ENCODE measurements at regions not wholly inside any gene's neighbourhood (a gene's known extent, or its start where the extent isn't known, plus 50 kb on each side); places are given as distances from the start of the nearest gene placed in this dataset.

DNA sequence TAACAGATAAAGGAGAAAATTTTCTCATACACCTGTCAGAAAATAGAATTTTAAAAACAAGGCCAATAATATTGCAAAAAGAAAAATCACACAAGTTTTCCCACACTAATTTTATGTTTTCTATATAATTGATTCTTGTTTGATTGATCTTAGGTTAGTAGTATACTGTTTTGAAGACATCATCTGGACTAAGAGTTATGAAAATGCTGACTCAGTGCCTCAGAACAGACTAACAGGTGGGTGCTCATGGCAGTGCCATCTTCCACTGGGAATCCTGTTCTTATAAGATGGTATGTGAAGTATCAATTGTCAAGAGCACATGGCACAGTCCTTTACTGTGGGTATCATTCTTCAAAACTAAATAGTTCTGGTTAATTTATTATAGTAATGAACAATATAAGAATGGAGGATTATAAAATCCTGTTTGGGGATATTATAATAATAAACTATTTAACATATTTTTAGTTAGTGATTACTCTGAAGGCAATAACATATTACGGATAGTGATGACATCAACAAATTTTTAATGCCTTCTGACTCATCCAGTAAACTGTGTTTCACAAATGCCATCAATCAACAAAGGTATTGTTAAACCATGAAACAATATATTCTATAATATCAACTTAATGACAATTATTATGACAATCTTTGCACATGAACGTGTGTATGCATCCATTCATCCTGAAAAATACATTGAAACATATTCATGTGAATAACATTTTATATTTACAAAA, 384.6 kb upstream of the KHDRBS2 start:
- no peak for DNase-seq

DNA sequence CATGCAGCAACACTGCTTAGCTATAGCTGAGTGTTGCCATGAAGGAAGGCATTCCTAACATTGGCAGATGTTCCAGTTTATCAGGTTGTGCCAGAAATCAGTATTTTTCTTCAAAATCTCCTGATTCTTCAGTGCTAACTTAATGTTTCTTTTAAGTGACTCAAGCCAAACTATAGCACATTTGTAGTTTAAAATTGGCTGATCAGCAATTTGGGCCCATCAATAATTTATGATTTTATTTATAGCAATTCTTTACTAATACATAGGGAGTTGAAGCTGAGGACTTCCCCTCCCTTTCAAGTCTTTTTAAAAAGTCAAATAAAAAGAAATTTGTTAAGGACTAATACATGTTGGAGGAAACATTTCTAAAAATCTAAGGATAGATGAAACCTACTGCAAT, 383.8 kb upstream of the KHDRBS2 start:
- no peak for DNase-seq

DNA sequence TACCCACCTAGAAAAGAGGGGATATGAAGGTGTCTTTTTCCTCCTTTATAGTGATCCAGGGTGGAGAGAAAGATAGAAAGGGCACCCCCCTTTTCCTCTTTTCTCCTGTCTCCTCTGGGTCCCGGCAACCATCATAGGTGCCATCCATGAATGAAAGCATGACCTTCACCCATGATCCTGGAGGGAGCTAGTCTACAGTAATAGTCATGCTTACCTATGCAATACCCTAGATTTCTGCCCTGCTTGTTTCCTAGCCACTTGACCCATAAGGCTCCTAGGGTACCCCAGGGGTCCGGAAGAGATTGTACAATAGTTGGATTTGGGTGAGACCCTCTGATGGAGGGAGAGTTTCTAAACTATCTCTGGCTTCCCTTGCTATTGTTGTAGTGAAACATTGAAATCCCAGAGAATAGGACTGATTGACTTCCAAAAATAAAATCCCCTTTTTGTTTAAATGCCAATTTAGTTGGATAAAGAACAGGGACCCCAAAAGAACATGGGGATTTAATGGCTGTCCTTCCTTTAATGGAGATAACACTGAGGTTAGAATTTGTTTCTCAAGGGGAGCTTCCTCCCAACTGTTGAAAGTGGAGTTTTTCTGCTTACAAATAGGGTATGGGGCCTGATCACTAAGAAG, 366.8 kb upstream of the KHDRBS2 start:
- no peak for DNase-seq

DNA sequence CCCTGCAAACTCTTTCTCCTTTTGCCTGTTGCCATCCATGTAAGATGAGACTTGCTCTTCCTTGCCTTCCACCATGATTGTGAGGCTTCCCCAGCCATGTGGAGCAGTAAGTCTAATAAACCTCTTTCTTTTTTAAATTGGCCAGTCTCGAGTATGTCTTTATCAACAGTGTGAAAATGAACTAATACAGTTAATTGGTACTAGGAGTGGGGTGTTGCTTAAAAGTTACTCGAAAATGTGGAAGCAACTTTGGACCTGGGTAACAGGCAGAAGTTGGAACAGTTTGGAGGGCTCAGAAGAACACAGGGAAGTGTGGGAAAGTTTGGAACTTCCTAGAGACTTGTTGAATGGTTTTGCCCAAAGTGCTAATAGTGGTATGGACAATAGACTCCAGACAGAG, 359.2 kb upstream of the KHDRBS2 start:
- DNase-seq, result no peak

DNA sequence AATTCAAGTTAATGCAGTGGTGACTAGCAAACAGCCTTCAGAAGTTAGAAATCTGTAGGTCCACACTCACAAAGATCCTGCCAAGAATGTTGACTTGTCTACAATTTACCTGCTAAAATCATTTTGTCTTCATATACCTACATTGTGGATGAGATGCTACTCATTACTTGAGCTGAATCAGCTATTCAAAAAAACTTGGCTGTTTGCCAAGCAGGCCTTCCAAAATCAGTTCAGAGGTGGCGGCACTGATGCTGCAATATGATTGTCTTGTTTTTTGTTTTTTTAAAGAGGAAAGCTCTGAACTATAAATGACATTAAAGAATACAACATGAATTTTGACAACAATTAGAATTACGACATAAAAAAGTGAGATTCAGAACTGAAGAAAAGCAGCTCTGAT, 354.7 kb upstream of the KHDRBS2 start:
- DNase-seq, result no peak

DNA sequence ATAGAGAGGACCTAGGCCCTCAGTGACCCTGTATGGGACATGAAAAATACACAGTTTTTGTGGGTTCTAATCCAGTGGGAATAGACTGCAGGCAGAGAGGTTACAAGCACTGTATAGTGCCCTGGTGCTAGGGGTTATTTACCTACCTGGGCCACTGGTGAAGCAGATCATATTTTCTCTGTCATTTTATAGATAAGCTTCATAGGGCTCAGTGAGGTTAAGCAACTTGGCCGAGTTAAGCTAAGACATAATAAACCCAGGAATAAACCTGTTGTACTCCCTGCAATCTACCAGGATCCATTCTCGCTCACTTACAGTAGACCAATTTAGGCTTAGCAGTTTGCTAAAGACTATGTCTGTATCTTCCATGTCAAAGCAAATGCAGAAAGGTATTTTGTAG, 340.6 kb upstream of the KHDRBS2 start:
- DNase-seq, result no peak

DNA sequence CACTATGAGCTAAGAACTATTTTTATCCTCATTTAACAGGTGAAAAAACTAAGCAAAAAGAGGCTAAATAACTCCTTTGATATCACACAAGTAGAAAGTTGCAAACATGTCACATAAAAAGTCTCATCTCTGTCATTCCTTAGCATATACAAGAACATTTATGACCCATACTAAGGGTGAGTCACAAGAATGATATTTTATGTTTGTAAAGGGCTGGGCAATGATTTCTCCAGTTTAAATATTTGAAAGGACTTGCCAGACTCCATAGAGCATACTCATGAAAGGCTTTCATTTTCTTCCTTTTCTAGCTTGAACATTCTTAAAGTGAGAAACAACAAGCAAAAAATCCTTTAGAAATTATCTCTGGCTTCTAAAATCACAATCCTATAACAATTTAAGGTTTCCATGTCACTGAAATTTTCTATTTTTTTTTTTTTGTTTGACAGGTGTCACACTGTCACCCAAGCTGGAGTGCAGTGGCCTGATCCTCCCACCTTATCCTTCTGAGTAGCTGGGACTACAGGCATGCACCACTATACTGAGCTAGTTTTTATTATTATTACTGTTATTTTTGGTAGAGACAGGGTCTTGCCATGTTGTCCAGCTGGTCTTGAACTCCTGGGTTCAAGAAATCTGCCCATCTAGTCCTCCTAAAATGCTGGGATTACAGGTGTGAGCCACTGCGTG, 338.0 kb upstream of the KHDRBS2 start:
- no peak for DNase-seq

DNA sequence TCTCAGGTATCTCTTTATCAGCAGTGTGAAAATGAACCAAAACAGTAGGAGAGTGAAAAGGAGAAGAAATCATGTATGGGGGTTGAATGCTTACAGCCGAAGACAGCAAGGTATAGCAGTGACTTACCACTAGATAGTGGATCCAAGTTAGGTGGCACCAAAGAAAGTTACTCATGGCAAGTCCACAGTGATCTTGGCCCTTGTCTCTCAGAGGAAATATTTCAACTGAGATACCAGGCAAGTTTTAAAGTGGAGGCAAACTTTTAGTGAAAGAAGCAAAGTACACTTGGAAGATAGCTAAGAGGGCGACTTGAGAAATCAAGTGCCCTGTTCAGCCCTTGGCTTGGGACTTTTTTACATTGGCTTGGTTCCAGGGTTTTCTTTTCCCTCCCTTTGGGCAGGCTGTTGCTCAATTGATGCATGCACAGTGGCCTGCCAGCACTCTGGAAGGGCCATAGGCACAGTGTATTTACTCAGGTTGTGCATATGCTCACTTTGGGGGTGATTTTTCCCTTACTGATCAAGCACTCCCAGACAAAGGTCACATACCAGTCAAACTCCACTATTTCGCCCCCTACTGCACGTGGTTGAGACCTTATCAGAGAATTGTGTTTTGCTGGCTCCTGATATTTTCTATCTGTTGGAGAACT, 329.5 kb upstream of the KHDRBS2 start:
- no peak for DNase-seq

DNA sequence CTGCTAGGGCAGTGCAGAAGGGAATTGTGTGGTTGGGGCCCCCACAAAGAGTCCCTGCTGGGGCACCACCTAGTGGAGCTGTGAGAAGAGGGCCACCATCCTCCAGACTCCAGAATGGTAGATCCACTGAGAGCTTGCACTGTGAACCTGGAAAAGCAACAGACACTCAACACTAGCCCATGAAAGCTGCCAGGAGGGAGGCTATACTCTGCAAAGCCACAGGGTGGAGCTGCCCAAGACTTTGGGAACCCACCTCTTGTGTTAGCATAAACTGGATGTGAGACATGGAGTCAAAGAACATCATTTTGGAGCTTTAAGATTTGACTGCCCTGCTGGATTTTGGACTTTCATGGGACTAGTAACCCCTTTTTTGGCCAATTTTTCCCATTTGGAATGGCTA, 328.4 kb upstream of the KHDRBS2 start:
- DNase-seq, result no peak

DNA sequence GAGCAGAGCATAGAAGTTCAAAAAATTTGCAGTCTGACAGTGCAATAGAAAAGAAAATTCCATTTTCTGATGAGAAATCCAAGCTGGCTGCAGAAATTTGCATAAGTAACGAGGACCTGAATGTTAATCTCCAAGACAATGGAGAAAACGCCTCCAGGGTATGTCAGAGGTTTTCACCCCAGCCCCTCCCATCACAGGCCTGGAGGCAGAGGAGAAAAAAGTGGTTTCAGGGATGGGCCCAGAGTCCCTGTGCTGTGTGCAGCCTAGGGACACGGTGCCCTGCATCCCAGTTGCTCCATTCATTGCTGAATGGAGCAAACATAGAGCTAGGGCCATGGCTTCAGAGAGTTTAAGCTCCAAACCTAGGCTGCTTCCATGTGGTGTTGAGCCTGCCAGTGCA, 327.9 kb upstream of the KHDRBS2 start:
- no peak for DNase-seq

DNA sequence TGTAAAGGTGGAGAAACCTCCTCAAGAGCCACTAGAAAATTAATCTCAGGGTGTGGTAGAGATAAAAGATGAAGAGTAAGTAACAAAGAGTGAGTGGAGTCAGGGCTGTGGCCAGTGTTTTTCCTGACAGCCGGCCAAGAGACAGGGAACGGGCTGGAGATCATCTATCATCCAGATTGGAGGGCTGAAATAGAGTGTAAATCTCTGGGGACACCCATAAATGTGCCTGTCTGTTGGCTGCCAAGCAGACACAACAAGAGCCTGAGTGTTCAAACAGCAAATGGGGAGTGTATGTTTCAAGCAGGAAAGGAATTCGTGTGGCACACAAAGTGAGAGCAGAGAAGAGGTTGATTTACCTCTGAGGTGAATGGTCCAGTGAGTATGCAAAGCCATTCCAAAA, 326.4 kb upstream of the KHDRBS2 start:
- no peak for DNase-seq

DNA sequence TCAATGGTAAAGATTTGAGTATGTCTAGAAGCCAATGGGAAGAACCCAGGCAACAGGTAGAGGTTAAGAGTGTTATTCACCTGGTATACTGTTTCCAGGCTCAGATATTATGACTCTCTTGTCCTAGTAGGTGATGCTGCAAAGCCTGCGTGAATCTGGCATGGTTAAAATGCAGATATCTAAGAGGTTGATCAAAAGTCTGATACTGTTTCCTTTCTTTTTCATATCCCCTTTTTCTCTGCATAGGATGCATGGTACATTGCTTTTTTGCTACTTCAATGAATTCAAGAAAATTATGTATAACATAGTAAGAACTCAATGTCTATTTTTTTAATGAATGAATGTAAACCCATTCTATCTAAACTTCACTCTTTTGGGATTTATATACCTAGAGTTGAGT, 284.3 kb upstream of the KHDRBS2 start:
- DNase-seq, result no peak

DNA sequence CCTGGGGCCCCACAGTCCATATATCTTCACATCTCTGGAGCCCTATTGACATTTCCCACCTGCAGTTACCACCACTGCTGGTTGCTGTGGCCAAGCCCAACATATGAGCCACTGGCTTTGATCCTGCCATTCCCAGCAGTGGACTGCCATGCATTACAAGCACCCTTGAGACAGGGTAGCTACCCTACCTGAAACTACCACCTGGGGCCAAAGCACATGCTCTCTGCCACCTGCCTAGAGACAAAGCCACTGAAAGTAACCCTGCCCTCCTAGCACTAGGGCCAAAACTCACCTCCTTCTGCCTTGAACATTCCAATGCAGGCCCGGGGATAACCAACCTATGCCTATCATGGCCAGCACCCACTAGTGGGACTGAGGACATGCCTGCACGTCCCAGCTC, 255.5 kb upstream of the KHDRBS2 start:
- DNase-seq, result peak; percentile 8

DNA sequence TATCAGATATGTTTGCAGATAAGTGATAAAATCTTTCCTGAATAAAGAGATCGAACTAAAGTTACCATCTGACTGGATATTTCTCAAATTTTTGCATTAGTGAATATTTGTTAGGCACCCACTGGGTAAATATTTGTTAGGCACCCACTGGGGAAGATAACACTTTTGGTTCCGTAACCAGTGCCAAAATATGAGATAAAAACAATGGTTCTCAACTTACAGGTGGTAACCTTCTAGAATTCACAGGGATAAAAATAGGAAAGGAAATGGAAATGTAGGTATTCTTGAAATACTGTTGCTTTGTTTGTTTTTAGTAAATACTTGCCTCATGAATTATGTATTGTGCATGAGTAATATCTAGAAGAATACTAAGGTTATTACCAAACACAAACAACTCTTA, 245.0 kb upstream of the KHDRBS2 start:
- DNase-seq, result no peak

DNA sequence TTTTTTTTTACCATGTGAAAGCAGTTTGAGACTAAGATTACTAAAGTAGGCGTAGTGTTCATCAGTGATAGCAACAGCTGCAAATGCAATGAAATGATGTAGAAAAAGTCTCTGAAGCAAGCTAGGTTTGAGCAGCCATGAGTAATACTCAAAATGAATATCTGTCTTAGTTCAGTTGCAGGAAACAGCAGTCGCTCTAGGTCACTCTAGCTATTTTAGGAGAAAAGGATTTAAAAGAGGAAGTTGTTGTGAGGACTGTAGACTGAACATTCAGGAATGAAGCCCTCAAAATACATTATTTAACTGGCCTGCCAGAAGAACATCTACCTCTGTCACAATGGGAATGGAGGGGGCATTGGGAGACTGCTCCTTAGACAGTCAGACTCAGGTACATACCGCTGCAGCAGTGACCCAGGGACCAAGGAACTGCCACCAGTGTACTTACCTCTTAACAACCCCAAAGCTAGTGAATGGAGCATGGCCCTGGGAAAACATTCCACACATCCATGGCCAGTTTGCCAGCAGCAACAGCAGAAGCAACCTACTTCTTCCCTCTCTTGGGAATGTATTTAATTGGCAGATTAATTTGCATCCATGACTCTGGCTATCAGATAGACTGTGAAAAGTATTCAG, 243.0 kb upstream of the KHDRBS2 start:
- no peak for DNase-seq

DNA sequence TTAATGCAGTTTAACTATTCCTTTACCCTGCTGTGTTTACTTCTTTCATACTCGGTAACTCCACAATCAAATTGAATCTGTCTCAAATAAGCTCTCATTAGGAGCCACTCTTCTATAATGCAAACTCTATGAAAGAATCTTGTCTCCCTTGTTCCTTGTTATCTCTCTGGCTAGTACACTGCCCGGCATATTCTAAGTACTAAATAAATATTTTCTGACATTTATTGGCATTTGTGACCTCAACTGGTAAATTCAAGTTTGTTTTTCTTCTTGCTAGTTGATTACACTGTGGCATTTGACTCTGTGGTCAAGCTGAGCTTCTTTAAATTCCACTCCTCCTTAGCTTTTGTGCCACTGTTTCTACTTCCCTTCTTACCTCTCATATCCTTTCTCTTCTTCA, 237.6 kb upstream of the KHDRBS2 start:
- no peak for DNase-seq

DNA sequence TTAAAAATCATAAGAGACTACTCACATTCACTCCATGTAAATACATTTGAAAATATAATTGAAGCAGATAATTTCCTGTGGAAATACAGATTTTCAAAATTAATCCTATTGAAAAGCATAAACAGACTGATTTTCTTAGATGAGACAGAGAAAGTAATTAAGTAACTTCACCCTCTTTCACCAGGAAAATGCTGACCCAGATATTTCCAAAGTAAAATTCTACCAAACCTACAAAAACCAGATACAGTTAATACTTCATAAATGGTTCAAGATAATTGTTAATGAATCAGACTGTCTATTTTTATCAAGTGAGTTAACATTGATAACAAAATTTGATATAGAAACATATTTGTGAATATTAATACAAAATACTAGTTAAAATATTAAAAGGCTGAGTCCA, 233.5 kb upstream of the KHDRBS2 start:
- no peak for DNase-seq

DNA sequence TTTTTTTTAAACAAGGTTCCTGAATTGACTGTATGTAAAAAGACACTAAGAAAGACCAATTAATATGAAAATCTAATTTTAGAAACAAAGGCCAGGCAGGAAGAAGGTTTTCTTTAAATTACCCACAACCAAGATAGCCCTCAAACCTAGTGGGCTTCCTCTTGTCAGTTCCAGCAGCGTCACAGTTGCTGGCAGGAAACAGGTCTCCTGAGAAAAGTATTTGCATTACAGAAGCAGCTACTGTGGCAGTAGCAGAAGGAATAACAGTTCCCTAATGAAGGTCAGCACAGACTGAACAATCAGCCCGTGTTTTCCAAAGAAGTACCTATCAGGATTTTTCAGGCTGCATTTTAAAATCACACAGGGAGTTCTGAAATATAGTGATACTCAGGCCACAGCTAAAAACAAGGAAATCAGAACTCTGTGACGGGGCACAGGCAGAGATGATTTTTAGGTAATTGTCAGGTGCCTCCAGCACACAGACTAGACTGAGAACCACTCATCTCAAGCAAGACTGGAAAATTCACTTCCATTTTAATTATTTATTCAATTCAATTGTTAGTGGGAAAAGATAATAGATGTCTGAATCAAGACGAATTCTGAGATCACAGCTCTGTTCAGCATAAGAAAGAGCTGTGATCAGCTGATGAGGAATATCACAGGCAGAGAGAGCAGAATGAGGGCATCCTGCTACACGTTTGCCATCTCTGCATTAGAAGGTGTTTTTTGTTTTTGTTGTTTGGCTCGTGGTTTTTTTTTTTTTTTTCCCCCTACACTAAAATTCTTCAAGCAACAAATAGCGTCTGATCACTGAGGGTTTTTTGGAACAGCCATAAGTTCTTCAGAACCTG, 230.5 kb upstream of the KHDRBS2 start:
- no peak for DNase-seq

DNA sequence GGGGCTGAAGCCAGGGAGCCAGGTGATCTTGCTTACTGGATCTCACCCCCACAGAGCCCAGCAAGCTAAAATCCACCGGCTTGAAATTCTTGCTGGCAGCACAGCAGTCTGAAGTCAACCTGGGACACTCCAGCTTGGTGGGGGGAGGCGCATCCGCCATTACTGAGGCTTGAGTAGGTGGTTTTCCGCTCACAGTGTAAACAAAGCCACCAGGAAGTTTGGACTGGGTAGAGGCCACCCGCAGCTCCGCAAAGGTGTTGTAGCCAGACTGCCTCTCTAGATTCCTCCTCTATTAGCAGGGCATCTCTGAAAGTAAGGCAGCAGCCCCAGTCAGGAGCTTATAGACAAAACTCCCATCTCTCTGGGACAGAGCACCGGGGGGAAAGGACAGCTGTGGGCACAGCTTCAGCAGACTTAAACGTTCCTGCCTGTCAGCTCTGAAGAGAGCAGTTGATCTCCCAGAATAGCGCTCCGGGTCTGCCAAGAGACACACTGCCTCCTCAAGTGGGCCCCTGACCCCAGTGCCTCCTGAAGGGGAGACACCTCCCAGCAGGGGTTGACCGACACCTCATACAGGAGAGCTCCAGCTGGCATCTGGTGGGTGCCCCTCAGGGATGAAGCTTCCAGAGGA, 206.3 kb upstream of the KHDRBS2 start:
- DNase-seq, result no peak

DNA sequence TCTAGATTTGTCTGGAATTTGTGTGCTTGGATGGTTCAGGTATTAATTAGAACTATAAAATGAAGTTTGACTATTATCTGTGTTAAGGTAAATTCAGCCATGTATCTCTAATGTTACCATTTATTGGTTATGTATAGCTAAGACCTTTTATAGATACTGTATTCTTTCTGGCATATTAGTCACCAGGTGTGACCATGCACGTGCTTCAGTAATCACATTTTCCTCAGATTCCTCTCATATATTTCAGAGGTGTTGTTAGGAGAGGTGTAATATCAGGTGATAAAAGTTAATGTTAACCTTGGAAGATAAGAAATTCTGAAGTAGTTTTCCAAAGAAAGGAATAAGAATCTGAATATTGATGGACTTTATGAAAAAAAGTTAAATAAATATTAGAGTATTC, 194.5 kb upstream of the KHDRBS2 start:
- DNase-seq, result no peak

DNA sequence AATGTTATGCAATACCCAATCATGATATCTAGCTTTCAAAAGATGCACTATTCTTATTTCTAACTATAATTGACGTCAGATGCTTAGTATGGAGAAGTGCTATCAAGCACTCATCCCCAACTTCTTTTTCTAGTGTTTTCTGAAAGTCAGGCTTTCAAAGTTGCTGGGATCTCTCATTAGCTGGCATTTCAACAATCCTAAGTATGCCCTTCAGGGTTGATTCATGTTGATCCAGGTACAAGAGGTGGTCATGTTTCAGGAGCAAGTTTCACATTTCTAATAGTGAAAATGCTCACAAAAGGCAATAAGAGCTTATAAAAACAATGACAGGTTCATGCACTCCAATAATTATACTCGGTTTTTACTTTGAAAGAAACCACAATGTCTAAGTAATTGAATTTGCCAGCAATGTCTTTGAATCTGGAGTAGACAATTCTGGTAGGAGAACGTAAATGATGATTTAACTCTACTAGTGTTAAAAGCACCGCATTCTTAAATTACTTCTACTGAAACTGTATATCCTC, 193.7 kb upstream of the KHDRBS2 start:
- DNase-seq, result no peak

DNA sequence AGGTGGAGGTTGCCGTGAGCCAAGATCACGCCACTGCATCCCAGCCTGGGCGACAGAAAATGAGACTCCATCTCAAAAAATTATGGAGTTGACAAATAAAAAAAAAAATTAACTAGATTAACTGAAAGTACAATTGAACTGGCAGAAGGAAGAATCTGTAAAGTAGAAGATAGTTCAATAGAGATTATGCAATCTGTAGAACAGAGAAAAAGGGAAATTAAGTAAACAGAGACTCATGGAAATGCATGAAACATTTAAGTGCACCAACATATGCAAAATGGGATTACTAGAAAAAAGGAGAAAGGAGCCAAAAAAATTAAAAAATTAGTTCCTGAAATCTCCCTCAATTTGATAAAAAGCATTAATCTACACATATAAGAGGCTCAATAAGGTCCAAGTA, 188.8 kb upstream of the KHDRBS2 start:
- DNase-seq, result no peak

All from left hindlimb (tissue), 1 donor.